ENCODE measurements at regions not wholly inside any gene's neighbourhood (a gene's known extent, or its start where the extent isn't known, plus 50 kb on each side); places are given as distances from the start of the nearest gene placed in this dataset.

DNA sequence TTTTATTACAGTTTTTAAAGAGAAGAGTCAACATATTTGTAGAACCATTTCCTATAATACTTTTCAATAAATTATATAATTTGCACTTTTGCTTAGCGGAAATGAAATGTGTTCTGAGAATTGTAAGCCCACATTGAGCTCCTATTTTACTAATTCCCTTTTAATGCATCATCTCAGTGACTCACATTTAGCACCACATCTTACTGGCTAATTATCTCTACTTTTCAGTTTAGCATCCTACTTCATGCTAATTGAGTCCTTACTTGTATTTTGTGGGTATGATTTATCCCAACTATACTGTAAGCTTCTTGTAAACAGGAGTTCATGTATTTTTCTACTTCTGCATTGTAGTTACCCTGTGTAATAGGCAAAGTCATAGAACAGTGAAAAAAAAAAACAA, 67.5 kb downstream of the TMX1 start:
- no peak for DNase-seq (ENCODE audit: extremely low read depth, low read depth)

- no peak for DNase-seq (ENCODE audit: extremely low read depth, low read depth)
Observed at GRCh38 chr14:51308866-51309265, 68.8 kb downstream of the TMX1 start.

DNA sequence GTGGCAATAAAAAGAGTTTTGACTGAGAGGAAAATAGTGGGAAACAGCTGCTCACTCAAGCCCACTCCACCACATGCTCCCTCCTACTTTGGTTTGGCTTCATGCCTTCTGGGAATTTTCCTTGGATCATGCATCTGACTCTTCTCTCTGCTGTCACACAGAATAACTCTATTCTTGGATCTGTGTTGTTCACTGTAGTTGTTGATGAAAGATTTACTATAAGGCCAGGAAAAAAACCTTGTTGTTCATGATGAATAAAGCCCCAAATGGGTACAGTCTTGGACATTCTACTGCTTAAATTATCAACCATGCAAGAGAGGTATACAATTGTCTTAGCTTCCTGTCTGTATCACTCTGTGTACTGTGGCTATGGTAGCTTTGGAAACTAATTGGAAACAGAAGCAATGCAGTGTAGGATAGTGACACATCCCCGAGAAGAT, 70.5 kb downstream of the TMX1 start:
- no peak for DNase-seq (ENCODE audit: extremely low read depth, low read depth)

GRCh38 chr14:51314321-51315015, 74.4 kb downstream of the TMX1 start:
- no peak for DNase-seq (ENCODE audit: extremely low read depth, low read depth)

DNA sequence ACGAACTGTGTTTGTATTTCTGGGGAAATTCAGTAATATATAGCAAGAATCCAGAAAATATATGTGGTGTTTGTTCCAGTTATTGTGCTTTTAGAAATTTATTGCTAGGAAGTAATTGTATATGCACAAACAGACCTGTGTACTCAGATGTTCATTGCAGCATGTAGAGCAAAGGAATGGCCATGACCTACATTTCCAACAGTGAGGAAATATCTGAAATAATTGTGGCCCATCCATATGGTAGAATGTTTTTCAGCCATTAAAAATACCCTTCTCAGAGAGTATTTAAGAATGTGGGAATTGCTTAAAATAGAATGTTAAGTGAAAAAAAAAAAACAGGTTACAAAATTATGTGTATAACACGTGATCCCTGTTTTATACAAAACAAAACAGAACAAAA, 77.3 kb downstream of the TMX1 start:
- DNase-seq (ENCODE audit: extremely low read depth, low read depth) = no peak

GRCh38 chr14:51318813-51319597, 79.0 kb downstream of the TMX1 start:
- DNase-seq (ENCODE audit: extremely low read depth, low read depth) = no peak

GRCh38 chr14:51321036-51321435, 81.0 kb downstream of the TMX1 start:
- DNase-seq (ENCODE audit: extremely low read depth, low read depth) = no peak

GRCh38 chr14:51323492-51323891, 83.4 kb downstream of the TMX1 start:
- no peak for DNase-seq (ENCODE audit: extremely low read depth, low read depth)

GRCh38 chr14:51327376-51327775, 87.3 kb downstream of the TMX1 start:
- DNase-seq (ENCODE audit: extremely low read depth, low read depth) = no peak

- DNase-seq (ENCODE audit: extremely low read depth, low read depth) = peak; percentile 5
Observed at GRCh38 chr14:51328064-51328771, 88.2 kb downstream of the TMX1 start.

DNA sequence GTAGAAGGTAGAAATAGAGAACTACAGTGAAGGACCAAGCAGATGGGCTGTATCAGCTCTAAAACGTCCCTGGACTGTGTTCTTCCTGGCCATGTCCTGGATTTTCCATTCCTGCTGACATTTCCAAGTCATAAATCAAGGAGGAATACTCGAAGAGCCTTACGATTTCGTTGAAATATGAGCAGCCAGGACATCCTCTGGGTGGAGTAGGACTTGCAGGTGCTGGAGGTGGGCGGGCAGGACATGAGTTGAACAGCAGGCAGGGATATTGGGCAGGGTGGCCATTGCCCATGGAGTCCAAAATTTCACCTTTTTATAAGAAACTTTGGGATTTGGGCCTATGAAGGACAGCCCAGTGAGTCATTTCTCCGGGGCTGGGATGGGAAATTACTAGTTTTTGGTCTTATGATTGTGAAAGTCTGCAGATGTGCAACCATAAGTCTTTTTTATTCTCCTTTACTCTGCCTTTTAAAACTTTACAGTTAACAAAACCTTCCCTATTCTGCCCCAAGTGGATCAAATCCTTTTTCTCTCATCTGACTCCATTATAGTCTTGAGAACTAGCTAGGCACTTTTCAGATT, 88.8 kb downstream of the TMX1 start:
- no peak for DNase-seq (ENCODE audit: extremely low read depth, low read depth)

GRCh38 chr14:51331486-51332367, 91.7 kb downstream of the TMX1 start:
- no peak for DNase-seq (ENCODE audit: extremely low read depth, low read depth)

- DNase-seq (ENCODE audit: extremely low read depth, low read depth) = no peak
Observed at GRCh38 chr14:51333299-51333698, 93.3 kb downstream of the TMX1 start.

GRCh38 chr14:51333901-51334521, 94.0 kb downstream of the TMX1 start:
- no peak for DNase-seq (ENCODE audit: extremely low read depth, low read depth)

GRCh38 chr14:51334566-51334965, 94.5 kb downstream of the TMX1 start:
- DNase-seq (ENCODE audit: extremely low read depth, low read depth) = no peak

DNA sequence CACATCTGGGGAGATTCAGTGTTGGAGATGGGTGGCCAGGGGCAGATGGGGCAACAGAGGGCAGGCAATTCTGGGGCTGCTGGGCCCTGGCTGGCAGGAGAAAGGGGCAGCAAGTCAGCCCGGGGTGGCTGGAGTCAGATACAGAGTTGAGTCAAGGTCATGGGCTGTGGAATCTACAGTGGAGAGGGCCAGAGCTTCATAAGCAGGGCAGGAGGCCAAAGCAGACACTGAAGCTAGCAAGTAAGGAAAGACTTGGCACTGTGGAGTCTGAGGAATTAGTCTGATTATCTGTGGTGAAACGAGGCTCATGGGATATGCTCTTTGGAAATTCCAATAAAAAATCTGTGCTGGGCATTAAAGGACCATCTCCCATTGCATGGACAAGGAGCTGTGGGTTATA, 95.5 kb downstream of the TMX1 start:
- DNase-seq (ENCODE audit: extremely low read depth, low read depth) = no peak

DNA sequence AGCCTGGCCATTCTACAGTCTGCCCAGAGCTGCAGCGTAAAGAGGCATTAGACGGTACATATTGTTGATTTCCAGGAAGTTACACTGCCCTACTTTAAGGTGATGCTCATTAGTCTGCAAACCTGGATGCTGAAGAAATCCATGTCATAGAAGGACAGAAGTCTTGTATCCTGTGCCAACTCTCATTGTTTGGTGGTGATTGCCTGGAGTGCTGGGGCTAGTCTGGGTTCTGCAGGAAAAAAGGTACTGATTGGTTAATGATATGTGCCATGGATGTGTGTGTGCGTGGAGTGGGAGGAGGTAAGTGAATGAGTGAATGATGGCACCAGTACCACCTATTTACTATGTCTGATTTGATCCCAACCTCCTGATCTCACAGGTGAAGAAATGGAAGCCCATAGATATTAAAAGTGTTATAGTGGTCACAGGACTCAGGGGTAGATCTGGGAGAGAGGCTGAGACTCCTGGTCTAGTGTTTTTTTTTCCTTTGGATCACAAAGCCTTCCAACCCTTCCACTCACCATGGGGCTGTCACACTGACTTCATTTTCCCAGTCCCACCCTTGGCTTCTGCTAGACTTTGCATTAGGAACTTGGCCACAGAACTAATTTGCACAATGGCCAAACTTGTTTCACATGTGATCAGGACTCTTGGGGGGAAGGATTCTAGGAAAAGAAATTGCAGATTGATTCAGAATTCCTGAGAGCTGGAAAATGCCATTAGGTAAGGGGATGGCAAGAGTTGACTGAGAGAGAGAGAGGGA, 96.1 kb downstream of the TMX1 start:
- DNase-seq (ENCODE audit: extremely low read depth, low read depth) = no peak

GRCh38 chr14:51336734-51337133, 96.7 kb downstream of the TMX1 start:
- DNase-seq (ENCODE audit: extremely low read depth, low read depth) = no peak

DNA sequence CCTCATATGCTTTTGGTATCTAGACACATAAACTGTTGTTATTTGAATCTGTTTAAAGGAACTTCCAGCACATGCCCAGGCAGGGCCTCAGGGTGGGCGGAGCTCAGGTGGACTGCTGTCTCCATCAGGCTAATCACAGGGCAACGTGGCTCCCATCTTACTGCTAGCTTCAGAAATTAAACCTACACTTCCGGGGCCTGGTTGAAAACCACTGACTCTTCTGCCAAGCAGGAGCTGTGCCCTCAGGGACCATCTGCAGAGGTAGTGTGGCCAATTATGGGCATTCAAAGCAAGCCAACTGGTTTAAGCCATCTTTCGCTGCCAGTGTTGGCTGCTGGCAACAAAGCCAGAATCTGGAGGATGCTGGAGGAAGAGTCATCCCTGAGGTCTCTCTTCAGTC, 97.5 kb downstream of the TMX1 start:
- no peak for DNase-seq (ENCODE audit: extremely low read depth, low read depth)
